ENCODE measurements at regions not wholly inside any gene's neighbourhood (a gene's known extent, or its start where the extent isn't known, plus 50 kb on each side); places are given as distances from the start of the nearest gene placed in this dataset.
"Not testable (repeated sequence)": the region's sequence is repeated elsewhere in the genome, so short reads cannot be mapped to it uniquely, and the experiment has no call there.

DNA sequence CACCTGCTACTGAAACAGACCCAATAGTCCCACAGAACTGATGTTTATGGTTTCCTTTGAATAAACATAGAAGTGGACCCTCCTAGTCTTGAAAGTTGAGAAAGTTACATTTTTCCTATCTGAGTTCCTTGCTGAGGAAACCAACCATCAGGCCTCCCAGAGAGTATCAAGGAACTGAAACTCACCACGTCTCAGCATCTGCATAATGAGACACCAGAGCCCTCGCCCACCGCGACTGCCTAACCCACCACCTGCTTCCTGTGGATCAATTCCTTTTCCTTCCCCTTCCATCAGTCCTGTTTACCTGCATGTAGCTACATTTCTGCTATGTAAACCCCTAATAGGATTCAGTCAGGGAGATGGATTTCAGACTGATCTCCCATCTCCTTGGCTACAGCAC is 443.2 kb upstream of the TMEM132C start:
- Histone ChIP-seq H3K36me3 (ENCODE audit: control insufficient read depth, insufficient read depth, low read length) (no peaks in the 10 kb centered on the region), H3K27me3 (ENCODE audit: control insufficient read depth, insufficient read depth, low read length) (no peaks in the 10 kb centered on the region), H3K9me3 (ENCODE audit: control insufficient read depth, insufficient read depth, low read length) (no peaks in the 10 kb centered on the region), H3K4me1 (ENCODE audit: control insufficient read depth, insufficient read depth, low read length) (peaks cover 2% of the 10 kb centered on the region), H3K4me3 (ENCODE audit: low read depth, low read length) (no peak overlapping the region), H3K9ac (ENCODE audit: low read depth, low read length) (no peak overlapping the region)

DNA sequence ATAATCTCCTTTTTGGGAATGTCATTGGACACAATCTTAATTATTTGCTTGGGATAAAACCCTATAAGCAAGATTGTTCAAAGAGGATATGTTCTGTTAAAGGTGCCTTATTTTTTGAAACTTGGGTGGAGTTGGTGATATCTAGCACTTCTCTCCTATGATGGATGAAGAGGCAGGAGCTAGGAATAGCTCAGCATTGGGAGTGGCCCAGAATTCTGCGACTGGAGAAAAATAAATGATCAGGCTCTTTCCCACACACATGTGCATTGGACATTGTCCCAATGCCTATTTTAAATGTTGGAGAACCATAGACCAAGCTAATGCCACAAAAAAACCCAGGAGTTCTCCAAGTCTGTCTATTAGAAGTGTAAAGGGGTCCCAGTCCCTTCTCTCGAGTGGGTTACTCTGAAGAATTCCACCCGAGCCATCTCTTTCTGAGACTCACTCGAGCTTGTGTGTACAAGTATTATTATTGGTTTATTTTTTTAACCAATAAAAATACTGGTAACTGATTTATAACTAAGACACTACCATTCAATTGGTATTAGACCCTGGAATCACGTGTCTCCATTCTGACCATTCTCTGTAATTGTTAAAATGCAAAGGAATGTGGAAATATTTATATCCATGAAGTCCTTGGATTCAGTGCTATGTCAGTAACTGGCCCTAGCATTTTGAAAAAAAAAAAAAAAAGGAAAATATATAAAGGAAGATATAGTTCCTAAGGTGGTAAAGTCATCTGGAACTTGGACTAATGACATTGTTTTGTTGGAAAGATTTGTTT is 437.5 kb upstream of the TMEM132C start:
- no peaks in the 10 kb centered on the region for H3K27me3 ChIP-seq (ENCODE audit: control insufficient read depth, insufficient read depth, low read length)
- H3K9ac ChIP-seq (ENCODE audit: low read depth, low read length): no peak overlapping the region

DNA sequence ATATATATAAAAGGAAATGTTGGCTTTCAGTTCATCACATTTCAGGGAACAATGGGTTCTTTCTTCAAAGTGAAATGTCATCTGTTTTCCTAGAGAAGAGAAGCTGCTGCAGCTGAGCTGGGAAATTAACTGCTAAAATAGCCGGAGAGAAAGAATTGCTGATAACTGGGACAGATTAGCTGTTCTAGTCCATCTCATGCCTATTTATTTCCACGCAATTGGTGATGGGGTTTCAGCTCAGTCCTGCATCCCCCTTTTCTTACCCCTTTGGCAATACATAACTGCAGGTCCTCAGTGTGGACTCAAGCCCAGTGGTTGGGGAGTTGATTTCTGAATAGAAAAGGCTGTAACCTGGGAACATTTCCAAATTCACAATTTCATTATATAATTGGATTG is 436.9 kb upstream of the TMEM132C start:
- Histone ChIP-seq H3K4me3 (ENCODE audit: low read depth, low read length) (no peak overlapping the region), H3K27me3 (ENCODE audit: control insufficient read depth, insufficient read depth, low read length) (no peaks in the 10 kb centered on the region), H3K9ac (ENCODE audit: low read depth, low read length) (no peak overlapping the region), H3K36me3 (ENCODE audit: control insufficient read depth, insufficient read depth, low read length) (no peaks in the 10 kb centered on the region), H3K9me3 (ENCODE audit: control insufficient read depth, insufficient read depth, low read length) (no peaks in the 10 kb centered on the region), H3K4me1 (ENCODE audit: control insufficient read depth, insufficient read depth, low read length) (no peaks in the 10 kb centered on the region)

More for the DNA sequence above, 437.5 kb upstream of the TMEM132C start:
- no peak overlapping the region for H3K4me3 ChIP-seq (ENCODE audit: low read depth, low read length)
- H3K9me3 ChIP-seq (ENCODE audit: control insufficient read depth, insufficient read depth, low read length): no peaks in the 10 kb centered on the region
- H3K36me3 ChIP-seq (ENCODE audit: control insufficient read depth, insufficient read depth, low read length): no peaks in the 10 kb centered on the region
- no peaks in the 10 kb centered on the region for H3K4me1 ChIP-seq (ENCODE audit: control insufficient read depth, insufficient read depth, low read length)

DNA sequence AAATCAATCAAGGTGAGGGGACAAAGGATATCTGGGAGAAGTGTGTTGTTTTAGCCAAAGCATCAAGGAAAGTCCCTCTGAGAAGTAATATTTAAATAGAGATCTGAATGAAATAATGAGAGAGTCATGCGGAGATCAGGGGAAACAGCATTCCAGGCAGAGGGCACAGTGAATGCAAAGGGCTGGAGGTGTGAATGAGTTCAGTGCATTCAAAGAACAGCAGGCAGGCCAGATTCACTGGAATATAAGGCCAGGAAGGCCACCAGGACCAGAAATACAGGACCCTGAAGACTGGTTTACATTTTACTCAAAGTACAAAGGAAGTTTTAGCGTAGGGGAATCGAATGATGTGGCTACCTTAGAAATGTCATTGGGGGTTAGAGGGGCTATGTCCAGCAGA is 436.2 kb upstream of the TMEM132C start:
- H3K9me3 ChIP-seq (ENCODE audit: control insufficient read depth, insufficient read depth, low read length): no peaks in the 10 kb centered on the region
- no peak overlapping the region for H3K4me3 ChIP-seq (ENCODE audit: low read depth, low read length)
- no peaks in the 10 kb centered on the region for H3K4me1 ChIP-seq (ENCODE audit: control insufficient read depth, insufficient read depth, low read length)
- no peaks in the 10 kb centered on the region for H3K27me3 ChIP-seq (ENCODE audit: control insufficient read depth, insufficient read depth, low read length)
- H3K36me3 ChIP-seq (ENCODE audit: control insufficient read depth, insufficient read depth, low read length): no peaks in the 10 kb centered on the region
- H3K9ac ChIP-seq (ENCODE audit: low read depth, low read length): no peak overlapping the region

DNA sequence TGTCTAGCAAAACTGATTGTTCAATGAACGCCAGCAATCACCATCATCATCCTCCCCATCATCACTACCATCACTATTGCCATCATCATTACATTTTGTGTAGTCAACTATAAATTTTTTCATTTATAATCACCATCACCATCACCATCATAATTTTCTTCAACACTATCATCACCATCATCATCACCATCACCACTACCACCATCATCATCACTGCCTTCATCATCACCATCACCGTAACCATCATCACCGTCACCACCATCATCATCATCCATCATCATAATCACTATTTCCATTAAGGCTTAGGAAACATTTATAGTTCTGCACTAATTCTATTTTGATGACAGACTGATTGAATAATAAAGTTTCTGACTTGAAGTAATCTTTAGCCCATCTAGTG is 434.8 kb upstream of the TMEM132C start:
- H3K4me3 ChIP-seq (ENCODE audit: low read depth, low read length): no peak overlapping the region
- H3K36me3 ChIP-seq (ENCODE audit: control insufficient read depth, insufficient read depth, low read length): no peaks in the 10 kb centered on the region
- no peak overlapping the region for H3K9ac ChIP-seq (ENCODE audit: low read depth, low read length)
- H3K27me3 ChIP-seq (ENCODE audit: control insufficient read depth, insufficient read depth, low read length): no peaks in the 10 kb centered on the region
- H3K4me1 ChIP-seq (ENCODE audit: control insufficient read depth, insufficient read depth, low read length): peaks cover 3% of the 10 kb centered on the region
- no peaks in the 10 kb centered on the region for H3K9me3 ChIP-seq (ENCODE audit: control insufficient read depth, insufficient read depth, low read length)

DNA sequence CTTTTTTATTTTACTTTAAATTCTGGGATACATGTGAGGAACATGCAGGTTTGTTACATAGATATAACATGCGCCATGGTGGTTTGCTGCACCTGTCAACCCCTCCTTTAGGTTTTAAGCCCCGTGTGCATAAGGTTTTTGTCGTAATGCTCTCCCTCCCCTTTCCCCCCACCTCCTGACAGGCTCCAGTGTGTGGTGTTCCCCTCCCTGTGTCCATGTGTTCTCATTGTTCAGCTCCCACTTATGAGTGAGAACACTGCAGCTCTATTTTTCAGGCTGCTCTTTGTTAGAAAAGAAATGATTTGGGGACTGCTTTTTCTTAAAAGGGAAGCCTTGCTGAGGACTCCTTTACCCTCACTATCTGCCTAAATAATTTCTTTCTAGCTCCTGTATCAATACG is 430.2 kb upstream of the TMEM132C start:
- not testable (repeated sequence) for H3K27me3 ChIP-seq (ENCODE audit: control insufficient read depth, insufficient read depth, low read length); H3K36me3 ChIP-seq (ENCODE audit: control insufficient read depth, insufficient read depth, low read length); H3K9ac ChIP-seq (ENCODE audit: low read depth, low read length); H3K4me1 ChIP-seq (ENCODE audit: control insufficient read depth, insufficient read depth, low read length); H3K9me3 ChIP-seq (ENCODE audit: control insufficient read depth, insufficient read depth, low read length); H3K4me3 ChIP-seq (ENCODE audit: low read depth, low read length)

DNA sequence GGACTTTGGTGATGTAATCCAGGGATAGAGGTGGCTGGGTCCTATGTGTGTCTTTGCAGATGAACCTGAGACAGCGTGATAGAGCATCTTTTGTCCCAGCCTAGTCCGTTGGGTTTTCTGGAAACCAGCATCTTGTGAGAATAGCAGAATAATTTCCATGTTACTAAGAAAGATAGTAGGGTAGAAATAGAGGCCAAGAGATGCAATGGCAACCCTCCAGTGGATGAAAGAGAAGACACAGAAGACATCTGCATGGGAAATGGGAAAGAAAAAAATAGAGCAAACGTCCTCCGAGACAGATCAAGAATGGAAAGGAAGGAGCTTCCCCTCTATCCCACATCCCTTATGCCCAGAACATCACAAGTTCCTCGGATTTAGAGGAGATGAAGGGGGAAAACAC is 409.3 kb upstream of the TMEM132C start:
- no peak overlapping the region for H3K9ac ChIP-seq (ENCODE audit: low read depth, low read length)
- no peak overlapping the region for H3K4me3 ChIP-seq (ENCODE audit: low read depth, low read length)
- no peaks in the 10 kb centered on the region for H3K36me3 ChIP-seq (ENCODE audit: control insufficient read depth, insufficient read depth, low read length)
- H3K9me3 ChIP-seq (ENCODE audit: control insufficient read depth, insufficient read depth, low read length): no peaks in the 10 kb centered on the region
- no peaks in the 10 kb centered on the region for H3K27me3 ChIP-seq (ENCODE audit: control insufficient read depth, insufficient read depth, low read length)
- no peaks in the 10 kb centered on the region for H3K4me1 ChIP-seq (ENCODE audit: control insufficient read depth, insufficient read depth, low read length)

DNA sequence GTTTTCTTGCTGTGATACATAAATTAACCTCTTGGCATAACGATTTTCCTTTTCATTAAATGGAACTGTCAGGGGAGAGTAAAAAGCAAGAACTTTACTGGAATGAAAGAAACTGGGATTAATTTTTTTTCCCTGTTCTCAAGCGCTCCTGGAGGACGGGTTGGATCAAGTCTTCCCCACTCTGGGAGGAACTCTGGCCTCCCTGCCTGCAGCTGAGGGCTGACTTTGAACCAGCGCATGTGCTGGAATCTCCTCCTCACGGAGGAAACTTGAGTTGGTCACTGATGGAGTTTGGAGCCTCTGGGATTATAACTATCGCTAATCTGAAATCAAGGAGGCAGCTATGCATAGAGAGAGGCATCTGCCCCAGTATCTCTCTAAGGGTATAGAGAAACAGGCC is 406.4 kb upstream of the TMEM132C start:
- Histone ChIP-seq H3K36me3 (ENCODE audit: control insufficient read depth, insufficient read depth, low read length) (no peaks in the 10 kb centered on the region), H3K4me3 (ENCODE audit: low read depth, low read length) (no peak overlapping the region), H3K4me1 (ENCODE audit: control insufficient read depth, insufficient read depth, low read length) (no peaks in the 10 kb centered on the region), H3K9ac (ENCODE audit: low read depth, low read length) (no peak overlapping the region), H3K9me3 (ENCODE audit: control insufficient read depth, insufficient read depth, low read length) (no peaks in the 10 kb centered on the region), H3K27me3 (ENCODE audit: control insufficient read depth, insufficient read depth, low read length) (no peaks in the 10 kb centered on the region)

DNA sequence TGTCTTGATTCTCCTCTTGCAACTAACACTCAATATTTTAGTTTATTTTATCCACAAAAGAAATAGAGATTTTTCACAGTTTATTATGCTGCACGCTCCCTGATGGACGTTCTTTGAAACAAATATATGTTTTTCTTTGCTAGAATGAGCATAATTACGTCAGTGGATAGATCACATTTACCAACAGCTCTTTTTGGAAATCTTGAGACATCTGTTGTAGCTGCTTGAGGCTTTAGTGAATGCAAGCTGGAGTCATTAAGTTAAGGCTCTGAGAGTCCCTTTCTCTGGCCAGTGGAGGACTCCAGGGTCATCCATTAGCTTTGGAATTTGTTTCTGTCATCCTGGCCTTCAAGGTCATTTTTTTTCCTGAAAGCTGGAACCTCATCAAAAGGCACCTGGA is 405.6 kb upstream of the TMEM132C start:
- Histone ChIP-seq H3K9me3 (ENCODE audit: control insufficient read depth, insufficient read depth, low read length) (no peaks in the 10 kb centered on the region), H3K4me1 (ENCODE audit: control insufficient read depth, insufficient read depth, low read length) (no peaks in the 10 kb centered on the region), H3K27me3 (ENCODE audit: control insufficient read depth, insufficient read depth, low read length) (no peaks in the 10 kb centered on the region), H3K9ac (ENCODE audit: low read depth, low read length) (no peak overlapping the region), H3K36me3 (ENCODE audit: control insufficient read depth, insufficient read depth, low read length) (no peaks in the 10 kb centered on the region), H3K4me3 (ENCODE audit: low read depth, low read length) (no peak overlapping the region)

DNA sequence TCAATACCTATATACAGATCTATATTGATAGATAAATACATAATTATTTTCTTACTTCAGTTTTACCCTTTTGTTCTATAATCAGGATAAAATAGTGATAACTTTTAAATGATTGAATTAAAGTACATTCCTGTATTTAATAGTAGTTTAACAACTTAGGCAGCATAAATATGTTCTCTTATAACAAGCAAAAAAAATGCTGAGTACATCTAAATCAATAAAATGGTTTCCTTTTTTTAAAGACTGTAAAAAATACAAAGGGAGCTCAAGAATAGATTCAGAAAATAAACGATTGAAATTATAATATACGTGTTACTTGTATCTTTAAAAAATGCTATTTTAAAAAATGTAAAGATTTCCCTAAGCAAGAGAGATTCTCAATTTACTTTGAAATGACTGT is 393.7 kb upstream of the TMEM132C start:
- H3K27me3 ChIP-seq (ENCODE audit: control insufficient read depth, insufficient read depth, low read length): no peaks in the 10 kb centered on the region
- H3K9me3 ChIP-seq (ENCODE audit: control insufficient read depth, insufficient read depth, low read length): no peaks in the 10 kb centered on the region

DNA sequence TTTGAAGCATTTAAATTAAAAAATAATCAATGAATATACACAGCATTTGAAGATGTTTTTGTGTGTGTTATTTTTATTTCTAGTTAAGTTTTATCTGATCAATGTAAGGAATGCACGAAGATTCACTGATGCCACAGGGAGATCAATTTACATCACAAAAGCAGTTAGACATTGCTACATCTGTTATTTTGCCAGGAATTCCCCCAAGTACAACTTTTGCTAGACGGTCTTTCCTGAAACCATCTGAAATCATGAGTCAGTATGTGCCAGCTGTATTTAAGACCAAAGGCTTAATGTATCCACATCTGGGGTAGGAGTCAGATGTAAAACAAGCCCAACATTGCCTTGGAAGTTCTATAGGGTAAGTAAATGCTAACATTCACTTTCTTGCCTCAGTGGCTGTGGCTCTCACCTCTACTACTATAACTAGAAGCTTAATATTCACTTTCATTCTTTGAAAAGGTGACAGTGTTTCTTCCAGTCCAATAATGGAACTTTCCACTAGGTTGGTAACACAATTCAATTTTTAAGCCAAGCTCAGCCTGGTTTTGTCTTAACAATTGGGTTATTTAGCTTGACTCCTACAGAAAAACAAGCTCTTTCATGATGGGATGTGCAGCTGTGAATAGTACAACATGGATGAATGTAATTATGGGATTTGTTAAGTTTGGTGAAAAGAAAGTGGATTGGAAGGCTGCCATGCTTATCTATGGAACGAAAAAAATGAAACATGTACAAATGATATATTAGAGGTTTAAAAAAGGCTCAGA is 385.4 kb upstream of the TMEM132C start:
- no peaks in the 10 kb centered on the region for H3K27me3 ChIP-seq (ENCODE audit: control insufficient read depth, insufficient read depth, low read length)
- no peaks in the 10 kb centered on the region for H3K4me1 ChIP-seq (ENCODE audit: control insufficient read depth, insufficient read depth, low read length)
- no peaks in the 10 kb centered on the region for H3K36me3 ChIP-seq (ENCODE audit: control insufficient read depth, insufficient read depth, low read length)
- no peak overlapping the region for H3K9ac ChIP-seq (ENCODE audit: low read depth, low read length)
- H3K9me3 ChIP-seq (ENCODE audit: control insufficient read depth, insufficient read depth, low read length): no peaks in the 10 kb centered on the region
- no peak overlapping the region for H3K4me3 ChIP-seq (ENCODE audit: low read depth, low read length)

More for the DNA sequence above, 393.7 kb upstream of the TMEM132C start:
- Histone ChIP-seq H3K9ac (ENCODE audit: low read depth, low read length) (no peak overlapping the region), H3K36me3 (ENCODE audit: control insufficient read depth, insufficient read depth, low read length) (no peaks in the 10 kb centered on the region), H3K4me3 (ENCODE audit: low read depth, low read length) (no peak overlapping the region), H3K4me1 (ENCODE audit: control insufficient read depth, insufficient read depth, low read length) (no peaks in the 10 kb centered on the region)

DNA sequence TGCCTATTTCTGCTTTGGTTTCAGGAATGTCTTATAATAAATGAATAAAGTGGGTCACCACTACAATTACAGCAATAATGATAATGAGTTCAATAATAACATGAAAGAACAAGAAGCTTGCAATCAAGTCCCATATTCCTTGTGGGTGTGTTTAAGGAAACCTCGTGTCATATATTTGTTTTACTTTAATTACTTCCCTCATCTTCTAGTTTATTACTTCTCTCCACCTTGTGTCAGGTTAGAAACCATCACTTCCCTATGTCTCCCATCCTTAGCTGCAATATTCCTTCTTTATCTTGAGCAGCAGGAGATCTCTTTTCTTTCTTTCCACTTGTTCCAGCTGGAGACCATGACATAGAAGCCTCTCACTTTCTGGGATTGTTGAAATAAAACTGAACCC is 384.0 kb upstream of the TMEM132C start:
- Histone ChIP-seq H3K27me3 (ENCODE audit: control insufficient read depth, insufficient read depth, low read length) (no peaks in the 10 kb centered on the region), H3K9me3 (ENCODE audit: control insufficient read depth, insufficient read depth, low read length) (no peaks in the 10 kb centered on the region), H3K4me3 (ENCODE audit: low read depth, low read length) (no peak overlapping the region), H3K9ac (ENCODE audit: low read depth, low read length) (no peak overlapping the region), H3K4me1 (ENCODE audit: control insufficient read depth, insufficient read depth, low read length) (no peaks in the 10 kb centered on the region), H3K36me3 (ENCODE audit: control insufficient read depth, insufficient read depth, low read length) (no peaks in the 10 kb centered on the region)
